ENCODE measurements at regions not wholly inside any gene's neighbourhood (a gene's known extent, or its start where the extent isn't known, plus 50 kb on each side); places are given as distances from the start of the nearest gene placed in this dataset.

DNA sequence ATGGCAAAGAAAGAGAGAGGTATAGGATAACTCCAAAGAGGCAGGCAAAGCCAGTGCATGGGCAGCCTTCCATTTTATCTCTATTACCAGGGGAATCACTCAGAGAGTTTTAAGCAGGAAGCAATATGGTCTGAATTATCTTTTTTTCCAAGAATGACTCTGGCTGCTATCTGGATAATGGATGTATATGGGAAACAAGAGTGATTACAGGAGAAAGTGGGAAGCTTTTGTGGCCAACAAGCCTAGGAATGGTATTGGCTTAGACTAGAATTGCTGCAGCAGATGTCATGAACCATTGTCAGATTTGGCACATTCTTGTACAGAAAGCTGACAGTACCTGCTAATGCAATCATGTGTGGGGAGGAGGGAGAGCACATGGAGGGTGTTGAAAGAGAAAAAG is 73.0 kb upstream of the BTBD3 start:
- H3K4me1 ChIP-seq (ENCODE audit: control insufficient read depth in 1 of 2, insufficient read depth in 2 of 2, low read length in 2 of 2), result peaks cover 1 to 3% of the 10 kb centered on the region in 2 experiments; a peak in 2 of 4 replicates
- BruUV-seq (replicated peaks), result no TSS peak
- H3K4me3 ChIP-seq (replicated peaks in 1 of 2; ENCODE audit: low read depth in 1 of 2, low read length in 2 of 2), result no peak overlapping the region
- H4K20me1 ChIP-seq (ENCODE audit: insufficient read depth), result no peaks in the 10 kb centered on the region
- CTCF ChIA-PET, result no interaction called here
- RAD21 ChIA-PET (ENCODE audit: low non-redundant PET in 1 of 2, low total read pairs in 2 of 2, uncharacterized antibody in 2 of 2, unreplicated experiment in 2 of 2), result no interaction called here
- no peak overlapping the region for H3K9ac ChIP-seq (ENCODE audit: low read length)
- ATAC-seq, result no peak
- no peaks in the 10 kb centered on the region for H3K9me3 ChIP-seq (ENCODE audit: control insufficient read depth in 1 of 2, insufficient read depth in 1 of 2, low read depth in 1 of 2, low read length in 2 of 2)
- H3K79me2 ChIP-seq (ENCODE audit: insufficient read depth, low read length), result no peaks in the 10 kb centered on the region
- POLR2A ChIA-PET, result no interaction called here
- H3K27me3 ChIP-seq (ENCODE audit: insufficient read depth, low read length), result no peaks in the 10 kb centered on the region
- TF ChIP-seq ATF3 (IDR thresholded peaks at IDR 0.05) (no peak), SP1 (IDR thresholded peaks at IDR 0.05; ENCODE audit: low read depth) (no peak), CEBPB (IDR thresholded peaks at IDR 0.05; ENCODE audit: low read depth) (no peak), SIN3A (IDR thresholded peaks at IDR 0.05; ENCODE audit: low read depth) (no peak), ELF1 (IDR thresholded peaks at IDR 0.05; ENCODE audit: borderline replicate concordance, low read depth) (no peak), YY1 (IDR thresholded peaks at IDR 0.05; ENCODE audit: extremely low read depth, insufficient replicate concordance, low read depth, low read length) (no peak), MAX (IDR thresholded peaks at IDR 0.05) (no peak), RAD21 (IDR thresholded peaks at IDR 0.05; ENCODE audit: low read depth) (no peak), EZH2phosphoT487 (IDR thresholded peaks at IDR 0.05; ENCODE audit: borderline replicate concordance) (no peak), ZFX (IDR thresholded peaks at IDR 0.05) (no peak), POLR2A (IDR thresholded peaks at IDR 0.05; ENCODE audit: borderline replicate concordance, extremely low read depth, insufficient read depth, insufficient read length) (no peak), CBX3 (IDR thresholded peaks at IDR 0.05; ENCODE audit: low read depth) (no peak), SRF (IDR thresholded peaks at IDR 0.05; ENCODE audit: low read depth) (no peak), REST (IDR thresholded peaks at IDR 0.05; ENCODE audit: low read depth) (no peak), ZNF274 (IDR thresholded peaks at IDR 0.05; ENCODE audit: low read depth, low read length) (no peak), JUND (IDR thresholded peaks at IDR 0.05) (no peak), FOSL1 (IDR thresholded peaks at IDR 0.05; ENCODE audit: low read depth) (no peak), EGR1 (IDR thresholded peaks at IDR 0.05; ENCODE audit: low read depth) (no peak)
- TF ChIP-seq, protein P1, sequence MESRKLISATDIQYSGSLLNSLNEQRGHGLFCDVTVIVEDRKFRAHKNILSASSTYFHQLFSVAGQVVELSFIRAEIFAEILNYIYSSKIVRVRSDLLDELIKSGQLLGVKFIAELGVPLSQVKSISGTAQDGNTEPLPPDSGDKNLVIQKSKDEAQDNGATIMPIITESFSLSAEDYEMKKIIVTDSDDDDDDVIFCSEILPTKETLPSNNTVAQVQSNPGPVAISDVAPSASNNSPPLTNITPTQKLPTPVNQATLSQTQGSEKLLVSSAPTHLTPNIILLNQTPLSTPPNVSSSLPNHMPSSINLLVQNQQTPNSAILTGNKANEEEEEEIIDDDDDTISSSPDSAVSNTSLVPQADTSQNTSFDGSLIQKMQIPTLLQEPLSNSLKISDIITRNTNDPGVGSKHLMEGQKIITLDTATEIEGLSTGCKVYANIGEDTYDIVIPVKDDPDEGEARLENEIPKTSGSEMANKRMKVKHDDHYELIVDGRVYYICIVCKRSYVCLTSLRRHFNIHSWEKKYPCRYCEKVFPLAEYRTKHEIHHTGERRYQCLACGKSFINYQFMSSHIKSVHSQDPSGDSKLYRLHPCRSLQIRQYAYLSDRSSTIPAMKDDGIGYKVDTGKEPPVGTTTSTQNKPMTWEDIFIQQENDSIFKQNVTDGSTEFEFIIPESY (IDR thresholded peaks at IDR 0.05; ENCODE audit: extremely low read depth, insufficient replicate concordance, low read length), result no peak
- TF ChIP-seq, protein P2, sequence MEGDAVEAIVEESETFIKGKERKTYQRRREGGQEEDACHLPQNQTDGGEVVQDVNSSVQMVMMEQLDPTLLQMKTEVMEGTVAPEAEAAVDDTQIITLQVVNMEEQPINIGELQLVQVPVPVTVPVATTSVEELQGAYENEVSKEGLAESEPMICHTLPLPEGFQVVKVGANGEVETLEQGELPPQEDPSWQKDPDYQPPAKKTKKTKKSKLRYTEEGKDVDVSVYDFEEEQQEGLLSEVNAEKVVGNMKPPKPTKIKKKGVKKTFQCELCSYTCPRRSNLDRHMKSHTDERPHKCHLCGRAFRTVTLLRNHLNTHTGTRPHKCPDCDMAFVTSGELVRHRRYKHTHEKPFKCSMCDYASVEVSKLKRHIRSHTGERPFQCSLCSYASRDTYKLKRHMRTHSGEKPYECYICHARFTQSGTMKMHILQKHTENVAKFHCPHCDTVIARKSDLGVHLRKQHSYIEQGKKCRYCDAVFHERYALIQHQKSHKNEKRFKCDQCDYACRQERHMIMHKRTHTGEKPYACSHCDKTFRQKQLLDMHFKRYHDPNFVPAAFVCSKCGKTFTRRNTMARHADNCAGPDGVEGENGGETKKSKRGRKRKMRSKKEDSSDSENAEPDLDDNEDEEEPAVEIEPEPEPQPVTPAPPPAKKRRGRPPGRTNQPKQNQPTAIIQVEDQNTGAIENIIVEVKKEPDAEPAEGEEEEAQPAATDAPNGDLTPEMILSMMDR (IDR thresholded peaks at IDR 0.05 in 2 of 3, conservative IDR thresholded peaks at IDR 0.05 in 1 of 3; ENCODE audit: borderline replicate concordance in 1 of 3, insufficient read depth in 1 of 3, low read depth in 2 of 3, low read length in 2 of 3), result no peak
- H3K27ac ChIP-seq (ENCODE audit: low read depth, low read length), result no peak overlapping the region
- intact Hi-C loops (cut with micrococcal nuclease), result no loop called here
- no peak overlapping the region for H3K4me2 ChIP-seq (ENCODE audit: low read length)
- H2AFZ ChIP-seq (ENCODE audit: low read depth, low read length, poor library complexity, severe bottlenecking), result no peak overlapping the region
- H3K9me2 ChIP-seq (ENCODE audit: insufficient read depth), result no peaks in the 10 kb centered on the region
- no peak for DNase-seq (ENCODE audit: low read depth, low spot score)
- no peaks in the 10 kb centered on the region for H3K36me3 ChIP-seq (ENCODE audit: control insufficient read depth in 1 of 2, insufficient read depth in 2 of 2, low read length in 2 of 2)
